ENCODE measurements at regions not wholly inside any gene's neighbourhood (a gene's known extent, or its start where the extent isn't known, plus 50 kb on each side); places are given as distances from the start of the nearest gene placed in this dataset.
"Not testable (repeated sequence)": the region's sequence is repeated elsewhere in the genome, so short reads cannot be mapped to it uniquely, and the experiment has no call there.

DNA sequence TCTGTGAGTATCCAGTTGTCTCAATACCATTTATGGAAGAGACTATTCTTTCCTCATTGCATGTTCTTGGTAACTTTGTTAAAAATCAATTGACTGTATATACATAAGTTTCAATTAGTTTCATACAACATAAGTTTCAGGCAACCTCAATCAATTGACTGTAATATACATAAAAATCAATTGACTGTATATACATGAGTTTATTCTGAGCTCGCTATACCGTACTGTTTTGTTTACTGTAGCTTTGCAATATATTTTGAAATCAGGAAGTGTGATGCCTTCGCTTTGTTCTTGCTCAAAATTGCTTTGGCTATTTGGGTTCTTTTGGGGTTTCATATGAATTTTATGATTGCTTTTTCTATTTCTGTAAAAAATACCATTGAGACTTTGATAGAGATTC is 392.0 kb downstream of the BTG1 start:
- no peak overlapping the region for H3K4me3 ChIP-seq (ENCODE audit: low read depth, low read length)
- DNase-seq (ENCODE audit: low read depth), result no peak
- TF ChIP-seq, protein P1, sequence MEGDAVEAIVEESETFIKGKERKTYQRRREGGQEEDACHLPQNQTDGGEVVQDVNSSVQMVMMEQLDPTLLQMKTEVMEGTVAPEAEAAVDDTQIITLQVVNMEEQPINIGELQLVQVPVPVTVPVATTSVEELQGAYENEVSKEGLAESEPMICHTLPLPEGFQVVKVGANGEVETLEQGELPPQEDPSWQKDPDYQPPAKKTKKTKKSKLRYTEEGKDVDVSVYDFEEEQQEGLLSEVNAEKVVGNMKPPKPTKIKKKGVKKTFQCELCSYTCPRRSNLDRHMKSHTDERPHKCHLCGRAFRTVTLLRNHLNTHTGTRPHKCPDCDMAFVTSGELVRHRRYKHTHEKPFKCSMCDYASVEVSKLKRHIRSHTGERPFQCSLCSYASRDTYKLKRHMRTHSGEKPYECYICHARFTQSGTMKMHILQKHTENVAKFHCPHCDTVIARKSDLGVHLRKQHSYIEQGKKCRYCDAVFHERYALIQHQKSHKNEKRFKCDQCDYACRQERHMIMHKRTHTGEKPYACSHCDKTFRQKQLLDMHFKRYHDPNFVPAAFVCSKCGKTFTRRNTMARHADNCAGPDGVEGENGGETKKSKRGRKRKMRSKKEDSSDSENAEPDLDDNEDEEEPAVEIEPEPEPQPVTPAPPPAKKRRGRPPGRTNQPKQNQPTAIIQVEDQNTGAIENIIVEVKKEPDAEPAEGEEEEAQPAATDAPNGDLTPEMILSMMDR (IDR thresholded peaks at IDR 0.05; ENCODE audit: insufficient read depth, low read depth, low read length, missing control alignments), result no peak

DNA sequence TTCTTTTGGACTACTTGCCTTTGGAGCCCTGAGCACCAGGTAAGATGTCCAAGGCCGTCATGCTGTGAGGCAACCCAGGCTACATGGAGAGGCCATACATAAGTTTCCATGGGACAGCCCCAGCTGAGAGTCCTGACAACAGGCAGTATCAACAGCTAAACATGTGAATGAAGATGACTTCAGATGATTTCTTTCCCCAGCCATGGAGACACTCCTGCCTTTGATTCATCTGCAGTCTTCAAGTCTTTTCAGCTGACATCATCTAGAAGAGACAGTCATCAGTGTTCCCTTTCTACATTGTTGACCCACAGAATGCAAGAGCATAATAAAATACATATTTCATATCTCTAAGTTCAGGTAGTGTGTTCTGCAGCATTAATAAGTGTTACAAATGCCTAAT is 398.7 kb downstream of the BTG1 start:
- DNase-seq (ENCODE audit: low read depth), result no peak
- TF ChIP-seq, protein P1 (IDR thresholded peaks at IDR 0.05; ENCODE audit: insufficient read depth, low read depth, low read length, missing control alignments), result no peak

DNA sequence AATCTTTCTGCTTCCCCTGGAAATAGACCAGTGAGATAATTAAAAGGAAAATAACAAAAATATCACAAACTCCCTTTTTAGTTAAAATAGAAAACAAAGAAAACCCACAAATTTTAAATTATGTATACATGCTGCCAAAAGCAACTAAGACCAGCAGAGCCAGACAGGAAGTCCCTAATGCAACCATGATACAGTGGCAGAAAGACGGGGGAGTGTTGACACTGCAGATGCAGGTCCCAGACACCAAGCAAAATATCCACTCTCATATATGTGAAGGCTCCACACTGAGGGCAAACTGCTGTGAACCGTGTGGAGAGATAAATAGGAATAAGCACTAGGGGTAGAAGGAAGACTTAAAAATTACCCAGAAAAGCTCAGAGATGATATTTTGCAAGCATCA is 401.0 kb downstream of the BTG1 start:
- TF ChIP-seq, protein P1 (IDR thresholded peaks at IDR 0.05; ENCODE audit: insufficient read depth, low read depth, low read length, missing control alignments), result no peak
- H3K4me3 ChIP-seq (ENCODE audit: low read depth, low read length), result no peak overlapping the region
- DNase-seq (ENCODE audit: low read depth), result no peak

More for the DNA sequence above, 398.7 kb downstream of the BTG1 start:
- no peak overlapping the region for H3K4me3 ChIP-seq (ENCODE audit: low read depth, low read length)

DNA sequence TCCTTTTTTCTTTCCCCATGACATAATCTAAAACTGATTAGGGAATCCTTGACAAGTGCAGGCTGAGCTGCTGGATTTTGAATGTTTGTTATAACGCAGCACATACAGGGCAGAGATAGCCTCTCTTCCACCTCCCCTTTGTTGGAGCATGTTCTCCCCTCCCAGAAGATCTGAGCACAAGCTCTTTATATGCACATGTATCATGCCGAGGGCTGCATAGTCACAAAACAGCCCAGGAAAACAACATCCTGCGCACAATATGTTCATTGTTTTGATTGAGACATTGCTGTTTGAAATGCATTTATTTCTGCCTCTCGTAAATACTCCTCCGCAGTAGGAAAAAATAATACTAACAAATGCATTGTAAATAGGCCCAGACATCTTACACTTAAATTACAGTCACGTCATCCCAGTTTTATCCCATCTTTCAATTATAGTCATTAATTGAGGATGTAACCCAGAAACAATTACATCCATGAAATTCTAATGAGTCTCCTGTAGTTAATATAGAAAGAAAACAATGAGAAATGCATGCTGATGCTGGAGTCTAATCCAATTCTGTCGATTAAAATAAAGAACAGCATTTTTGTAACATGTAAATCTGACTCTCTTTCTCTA is 401.8 kb downstream of the BTG1 start:
- TF ChIP-seq, protein P1 (IDR thresholded peaks at IDR 0.05; ENCODE audit: insufficient read depth, low read depth, low read length, missing control alignments), result no peak
- DNase-seq (ENCODE audit: low read depth), result no peak

DNA sequence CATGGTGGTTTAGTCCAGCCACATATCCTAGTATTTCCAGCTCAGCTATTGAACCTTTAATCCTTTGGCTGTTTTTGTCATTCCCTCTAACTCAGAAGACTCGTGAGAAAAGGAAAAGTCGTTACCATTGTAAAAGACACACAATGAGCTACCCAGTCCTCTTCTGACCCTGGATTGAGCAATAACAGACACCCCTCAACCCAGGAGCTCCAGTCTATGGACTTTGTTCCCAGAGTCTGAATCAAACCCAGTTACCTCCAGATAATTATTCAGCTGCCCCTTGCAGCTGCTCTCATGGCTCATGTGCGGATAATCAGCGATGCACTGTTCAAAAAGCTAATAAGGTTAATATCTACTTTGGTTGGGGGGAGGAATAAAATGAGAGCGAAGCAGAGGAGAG is 402.4 kb downstream of the BTG1 start:
- TF ChIP-seq, protein P1 (IDR thresholded peaks at IDR 0.05; ENCODE audit: insufficient read depth, low read depth, low read length, missing control alignments), result no peak
- H3K4me3 ChIP-seq (ENCODE audit: low read depth, low read length), result no peak overlapping the region
- no peak for DNase-seq (ENCODE audit: low read depth)

More for the DNA sequence above, 401.8 kb downstream of the BTG1 start:
- no peak overlapping the region for H3K4me3 ChIP-seq (ENCODE audit: low read depth, low read length)

DNA sequence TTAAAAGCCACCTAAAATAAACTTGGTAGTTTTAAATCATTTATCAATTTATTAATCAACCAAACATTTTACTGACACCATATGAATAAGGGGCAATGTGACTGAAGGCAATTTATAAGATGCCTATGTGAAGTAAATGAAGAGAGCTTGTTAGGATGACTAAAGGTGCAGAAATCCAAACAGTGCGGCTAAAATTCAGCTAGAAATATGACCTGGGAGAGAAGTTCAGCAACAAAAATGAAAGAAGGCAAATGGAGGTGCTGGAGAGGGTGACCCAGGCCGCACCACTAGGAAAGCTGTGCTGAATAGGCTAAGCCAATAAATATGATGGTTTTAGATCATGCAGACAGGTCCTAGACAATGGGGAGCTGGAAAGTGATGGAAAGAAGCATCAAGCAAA is 403.7 kb downstream of the BTG1 start:
- no peak for DNase-seq (ENCODE audit: low read depth)
- H3K4me3 ChIP-seq (ENCODE audit: low read depth, low read length), result no peak overlapping the region
- TF ChIP-seq, protein P1 (IDR thresholded peaks at IDR 0.05; ENCODE audit: insufficient read depth, low read depth, low read length, missing control alignments), result no peak

DNA sequence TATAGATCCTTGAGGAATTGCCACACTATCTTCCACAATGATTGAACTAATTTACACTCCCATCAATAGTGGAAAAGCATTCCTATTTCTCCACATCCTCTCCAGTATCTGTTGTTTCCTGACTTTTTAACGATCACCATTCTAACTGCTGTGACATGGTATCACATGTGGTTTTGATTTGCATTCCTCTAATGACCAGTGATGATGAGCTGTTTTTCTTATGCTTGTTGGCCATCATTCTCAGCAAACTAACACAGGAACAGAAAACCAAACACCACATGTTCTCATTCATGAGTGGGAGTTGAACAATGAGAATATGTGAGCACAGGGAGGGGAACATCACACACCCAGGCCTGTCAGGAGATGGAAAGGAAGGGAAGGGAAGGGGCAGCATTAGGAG is 411.8 kb downstream of the BTG1 start:
- not testable (repeated sequence) for H3K4me3 ChIP-seq (ENCODE audit: low read depth, low read length); DNase-seq (ENCODE audit: low read depth)
